HUES6 (cell line): ENCODE measurements at regions not wholly inside any gene's neighbourhood (a gene's known extent, or its start where the extent isn't known, plus 50 kb on each side); places are given as distances from the start of the nearest gene placed in this dataset.
"Not testable (repeated sequence)": the region's sequence is repeated elsewhere in the genome, so short reads cannot be mapped to it uniquely, and the experiment has no call there.

ENCODE experiments used
- H3K27ac ChIP-seq: 2 replicates; pipeline ENCODE4 v1.7.0; 2013; ENCODE audit warnings: low read depth, mild to moderate bottlenecking, low read length, inconsistent platforms
- H3K27me3 ChIP-seq: 2 replicates; pipeline ENCODE4 v1.6.1; 2013; ENCODE audit warnings: low read length; ENCODE audit not compliant: control insufficient read depth, insufficient read depth
- H3K36me3 ChIP-seq: 2 replicates; pipeline ENCODE4 v1.6.1; 2013; ENCODE audit warnings: low read length; ENCODE audit not compliant: control insufficient read depth, insufficient read depth
- H3K4me1 ChIP-seq: 2 replicates; pipeline ENCODE4 v1.6.1; 2013; ENCODE audit warnings: low read length; ENCODE audit not compliant: control insufficient read depth, insufficient read depth
- H3K4me3 ChIP-seq: 2 replicates; pipeline ENCODE4 v1.5.1; 2013; ENCODE audit warnings: low read depth, low read length
- H3K9ac ChIP-seq: one replicate; pipeline ENCODE4 v1.6.1; 2013; ENCODE audit warnings: mild to moderate bottlenecking, low read length
- H3K9me3 ChIP-seq: 2 replicates; pipeline ENCODE4 v1.6.1; 2013; ENCODE audit warnings: low read depth, low read length; ENCODE audit not compliant: control insufficient read depth, insufficient read depth

DNA sequence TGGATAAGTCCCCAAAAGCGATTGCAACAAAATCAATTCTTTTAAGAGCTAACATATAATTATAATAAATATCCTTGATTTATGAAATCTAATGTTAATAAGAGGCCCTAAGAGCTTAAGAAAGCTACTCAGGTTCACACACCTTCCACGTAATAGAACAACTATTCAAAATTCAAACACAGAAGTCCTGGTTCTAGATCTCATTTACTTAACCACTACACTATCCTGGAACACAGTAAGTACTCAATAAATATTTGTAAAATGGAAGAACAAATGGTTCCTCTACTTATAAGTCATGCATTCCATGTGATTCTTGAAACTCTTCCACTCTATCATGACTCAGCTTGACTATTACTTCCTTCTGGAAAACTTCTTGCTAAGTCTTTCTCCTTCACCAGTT is 268.2 kb downstream of the FAM181B start:
- Histone ChIP-seq H3K4me3 (no peak overlapping the region), H3K9me3 (no peaks in the 10 kb centered on the region), H3K36me3 (no peaks in the 10 kb centered on the region), H3K4me1 (no peaks in the 10 kb centered on the region), H3K27ac (no peak overlapping the region), H3K9ac (no peak overlapping the region), H3K27me3 (no peaks in the 10 kb centered on the region)

DNA sequence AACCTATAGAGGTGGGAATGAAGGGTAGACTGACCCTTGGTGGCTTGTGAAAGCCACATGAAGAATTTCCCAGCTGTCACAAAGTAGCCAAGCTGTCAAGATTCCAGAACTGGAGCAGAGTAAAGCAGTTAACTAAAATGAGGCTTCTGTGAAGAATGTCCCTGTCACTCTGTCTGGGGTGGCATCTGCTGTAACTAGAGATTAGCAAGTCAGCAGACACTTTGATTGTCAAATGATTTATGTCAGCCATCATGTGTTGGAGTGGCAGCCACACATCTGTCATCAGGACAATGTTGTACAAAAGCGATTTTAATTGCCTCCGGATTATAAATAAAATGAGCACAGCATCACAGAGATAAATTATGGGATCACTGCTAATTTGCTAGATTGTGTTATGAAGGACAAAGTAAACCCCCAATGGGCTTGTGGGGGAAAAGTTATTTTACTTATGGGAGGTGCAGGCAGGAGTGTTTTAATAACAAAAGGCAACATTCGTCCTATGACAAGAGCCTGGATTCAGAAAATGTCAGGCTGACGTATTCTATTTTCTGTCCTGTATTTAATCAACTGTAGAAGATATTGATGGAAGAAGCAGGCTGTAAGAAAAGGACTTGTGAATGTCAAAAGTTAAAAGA is 270.9 kb downstream of the FAM181B start:
- Histone ChIP-seq H3K9ac (no peak overlapping the region), H3K4me1 (no peaks in the 10 kb centered on the region), H3K9me3 (no peaks in the 10 kb centered on the region), H3K27ac (no peak overlapping the region), H3K4me3 (no peak overlapping the region), H3K27me3 (no peaks in the 10 kb centered on the region), H3K36me3 (no peaks in the 10 kb centered on the region)

DNA sequence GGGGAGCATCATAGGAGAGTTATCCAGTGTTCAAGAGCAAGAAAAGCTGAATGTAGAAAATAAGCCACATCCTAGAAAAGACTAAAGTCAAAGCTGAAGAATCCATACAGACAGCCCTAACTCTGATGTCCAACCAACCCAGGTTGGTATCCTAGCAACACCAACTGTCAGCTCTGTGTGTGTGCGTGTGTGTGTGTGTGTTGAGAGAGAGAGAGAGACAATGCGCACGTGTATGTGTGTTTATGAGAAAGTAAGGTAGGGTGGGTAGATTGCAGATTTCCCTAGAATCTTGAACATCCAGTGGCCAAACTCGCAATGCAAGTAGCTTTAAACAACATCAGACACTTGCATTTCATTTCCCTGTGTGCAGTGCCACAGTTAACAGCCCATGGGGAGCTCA is 274.9 kb downstream of the FAM181B start:
- Histone ChIP-seq H3K9ac (no peak overlapping the region), H3K27ac (no peak overlapping the region), H3K36me3 (no peaks in the 10 kb centered on the region), H3K4me1 (no peaks in the 10 kb centered on the region), H3K27me3 (no peaks in the 10 kb centered on the region), H3K9me3 (no peaks in the 10 kb centered on the region), H3K4me3 (no peak overlapping the region)

DNA sequence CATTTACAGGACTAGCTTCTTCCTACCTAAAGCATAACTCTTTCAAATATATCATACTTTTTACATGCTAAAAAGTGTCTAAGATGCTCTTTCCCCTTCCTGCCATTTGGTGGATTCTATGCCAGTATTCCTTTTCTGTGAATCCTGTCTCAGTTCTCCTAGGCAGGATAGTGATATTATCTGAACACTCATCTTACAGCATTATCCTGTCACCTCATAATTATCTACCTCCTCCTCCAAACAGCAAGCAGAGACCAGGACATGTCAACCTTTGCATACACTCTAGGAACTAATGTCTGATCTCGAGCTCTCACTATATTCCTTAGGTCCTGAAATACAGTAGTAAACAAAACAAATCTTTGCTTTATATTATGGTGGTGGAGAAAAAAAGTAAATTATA is 275.5 kb downstream of the FAM181B start:
- no peak overlapping the region for H3K27ac ChIP-seq
- no peaks in the 10 kb centered on the region for H3K36me3 ChIP-seq
- no peaks in the 10 kb centered on the region for H3K9me3 ChIP-seq
- H3K4me1 ChIP-seq, result no peaks in the 10 kb centered on the region
- H3K9ac ChIP-seq, result no peak overlapping the region
- H3K27me3 ChIP-seq, result no peaks in the 10 kb centered on the region
- no peak overlapping the region for H3K4me3 ChIP-seq

DNA sequence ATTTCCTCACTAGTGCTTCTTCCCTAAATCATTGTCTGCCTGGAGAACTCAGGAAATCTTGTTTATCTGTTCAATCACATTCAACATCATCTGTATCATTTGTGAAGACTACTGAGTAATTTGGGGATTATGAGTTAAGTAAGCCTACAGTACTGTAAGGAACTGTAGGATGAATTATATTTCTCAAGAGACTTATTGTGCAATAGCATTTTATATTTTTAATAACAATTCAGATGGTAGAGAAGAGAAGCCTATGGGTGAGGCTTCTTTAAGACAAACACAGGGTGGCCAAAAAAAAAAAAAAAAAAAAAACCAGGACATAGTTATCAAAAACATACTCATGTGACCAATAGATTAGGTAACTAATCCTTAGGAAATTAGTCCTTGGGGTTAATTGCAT is 282.7 kb downstream of the FAM181B start:
- no peaks in the 10 kb centered on the region for H3K9me3 ChIP-seq
- H3K4me3 ChIP-seq, result no peak overlapping the region
- no peak overlapping the region for H3K9ac ChIP-seq
- no peaks in the 10 kb centered on the region for H3K36me3 ChIP-seq
- H3K4me1 ChIP-seq, result no peaks in the 10 kb centered on the region
- no peak overlapping the region for H3K27ac ChIP-seq
- H3K27me3 ChIP-seq, result no peaks in the 10 kb centered on the region

DNA sequence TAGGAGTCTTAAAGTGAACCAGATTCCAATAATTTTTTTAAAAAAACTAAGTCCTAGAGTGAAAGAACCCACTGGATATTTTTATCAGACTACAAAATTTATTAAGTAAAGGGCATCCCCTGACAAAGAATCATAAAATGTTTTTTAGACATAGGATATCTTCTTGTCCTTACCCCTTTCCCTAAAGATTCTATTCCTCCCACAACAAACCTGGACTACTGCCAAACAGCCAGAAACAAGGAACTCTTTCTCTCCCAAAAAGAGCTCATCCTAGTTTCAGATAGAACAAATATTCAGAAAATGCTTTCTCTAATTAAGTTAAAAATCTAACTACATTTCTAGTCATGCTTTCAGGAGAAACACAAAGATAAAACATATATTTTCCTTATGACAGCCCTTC is 327.1 kb downstream of the FAM181B start:
- H3K4me3 ChIP-seq, result no peak overlapping the region
- H3K9me3 ChIP-seq, result no peaks in the 10 kb centered on the region
- no peak overlapping the region for H3K9ac ChIP-seq
- no peaks in the 10 kb centered on the region for H3K4me1 ChIP-seq
- no peaks in the 10 kb centered on the region for H3K36me3 ChIP-seq
- H3K27ac ChIP-seq, result no peak overlapping the region
- no peaks in the 10 kb centered on the region for H3K27me3 ChIP-seq

DNA sequence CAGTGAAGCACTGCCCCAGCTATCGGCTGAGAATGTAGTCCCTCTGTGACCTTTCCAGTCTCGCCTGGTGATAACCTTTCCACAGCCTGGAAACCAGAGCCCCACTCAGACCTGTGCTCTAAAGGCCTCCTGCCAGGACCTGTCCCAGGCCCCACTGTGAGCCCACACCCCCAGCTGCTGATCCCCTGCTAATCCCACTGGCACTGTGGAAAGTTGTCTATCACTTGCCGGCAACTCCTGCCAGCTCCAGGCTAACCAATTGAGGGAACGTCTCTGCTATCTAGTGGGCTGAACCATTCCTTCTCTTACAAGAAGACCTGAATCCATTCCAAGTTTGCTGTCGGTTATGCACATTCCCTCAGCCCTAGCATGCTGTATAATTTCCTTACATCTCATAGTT is 328.2 kb downstream of the FAM181B start:
- Histone ChIP-seq H3K4me3 (no peak overlapping the region), H3K27ac (no peak overlapping the region), H3K36me3 (no peaks in the 10 kb centered on the region), H3K4me1 (no peaks in the 10 kb centered on the region), H3K27me3 (no peaks in the 10 kb centered on the region), H3K9me3 (no peaks in the 10 kb centered on the region), H3K9ac (no peak overlapping the region)

DNA sequence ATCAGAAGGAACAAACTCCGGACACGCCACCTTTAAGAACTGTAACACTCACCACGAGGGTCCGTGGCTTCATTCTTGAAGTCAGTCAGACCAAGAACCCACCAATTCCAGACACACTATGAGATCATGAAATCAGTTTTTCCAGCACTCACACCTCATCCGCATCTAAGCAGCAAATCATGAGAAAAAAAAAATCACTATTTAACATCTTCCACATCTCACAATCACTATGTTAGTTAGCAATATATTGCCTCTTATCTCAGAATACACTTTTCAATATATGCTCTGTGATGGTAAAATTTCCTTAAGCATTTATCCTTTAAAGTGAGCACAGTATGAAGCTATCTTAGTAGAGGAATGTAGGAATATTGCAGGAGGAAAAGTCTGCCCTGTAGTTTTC is 328.7 kb downstream of the FAM181B start:
- H3K36me3 ChIP-seq, result no peaks in the 10 kb centered on the region
- H3K27me3 ChIP-seq, result no peaks in the 10 kb centered on the region
- H3K4me1 ChIP-seq, result no peaks in the 10 kb centered on the region
- H3K27ac ChIP-seq, result no peak overlapping the region
- H3K9me3 ChIP-seq, result no peaks in the 10 kb centered on the region
- no peak overlapping the region for H3K9ac ChIP-seq
- H3K4me3 ChIP-seq, result no peak overlapping the region

DNA sequence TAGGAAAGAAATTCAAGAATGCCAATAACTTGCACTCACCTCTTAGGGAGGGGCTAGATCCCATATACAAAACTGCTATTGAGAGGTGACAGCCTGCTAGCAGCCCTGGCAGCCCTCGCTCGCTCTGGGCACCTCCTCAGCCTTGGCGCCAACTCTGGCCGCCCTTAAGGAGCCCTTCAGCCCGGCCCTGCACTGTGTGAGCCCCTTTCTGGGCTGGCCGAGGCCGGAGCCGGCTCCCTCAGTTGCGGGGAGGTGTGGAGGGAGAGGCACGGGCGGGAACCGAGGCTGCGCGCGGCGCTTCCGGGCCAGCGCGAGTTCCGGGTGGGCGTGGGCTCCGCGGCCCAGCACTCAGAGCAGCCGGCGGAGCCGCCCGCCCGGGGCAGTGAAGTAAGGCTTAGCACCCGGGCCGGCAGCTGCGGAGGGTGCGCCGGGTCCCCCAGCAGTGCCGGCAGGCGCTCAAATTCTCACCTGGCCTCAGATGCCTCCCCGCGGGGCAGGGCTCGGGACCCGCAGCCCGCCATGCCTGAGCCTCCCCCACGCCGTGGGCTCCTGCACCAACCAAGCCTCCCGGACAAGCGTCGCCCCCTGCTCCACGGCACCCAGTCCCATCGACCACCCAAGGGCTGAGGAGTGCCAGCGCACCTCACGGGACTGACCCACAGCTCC is 329.9 kb downstream of the FAM181B start:
- Histone ChIP-seq H3K27me3 (no peaks in the 10 kb centered on the region), H3K27ac (no peak overlapping the region), H3K4me3 (no peak overlapping the region), H3K9ac (no peak overlapping the region), H3K9me3 (no peaks in the 10 kb centered on the region), H3K36me3 (no peaks in the 10 kb centered on the region), H3K4me1 (no peaks in the 10 kb centered on the region)

DNA sequence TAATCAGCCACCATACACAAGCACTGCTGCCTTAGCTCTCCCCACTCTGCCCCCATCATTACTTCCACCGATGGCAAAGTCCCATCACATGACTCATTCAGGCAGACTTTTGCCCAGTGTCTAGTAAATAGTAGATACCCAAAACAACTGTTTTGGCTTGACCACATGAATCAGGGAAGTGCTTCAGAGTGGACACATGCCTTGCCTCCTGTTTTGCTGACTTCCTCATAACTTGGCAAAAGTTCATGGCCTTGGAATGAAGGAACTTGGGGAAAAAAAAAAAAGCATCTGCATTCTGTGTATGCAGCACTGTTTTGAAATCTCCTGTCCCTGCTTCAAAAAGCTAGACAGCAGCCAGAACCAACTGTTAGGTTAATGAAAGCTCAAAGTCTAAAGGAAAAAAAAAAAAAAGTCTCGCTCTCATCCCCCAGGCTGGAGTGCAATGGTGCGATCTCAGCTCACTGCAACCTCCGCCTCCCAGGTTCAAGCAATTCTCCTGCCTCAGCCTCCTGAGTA is 335.3 kb downstream of the FAM181B start:
- Histone ChIP-seq H3K27me3 (no peaks in the 10 kb centered on the region), H3K9ac (no peak overlapping the region), H3K4me1 (no peaks in the 10 kb centered on the region), H3K4me3 (no peak overlapping the region), H3K27ac (no peak overlapping the region), H3K9me3 (no peaks in the 10 kb centered on the region), H3K36me3 (no peaks in the 10 kb centered on the region)

DNA sequence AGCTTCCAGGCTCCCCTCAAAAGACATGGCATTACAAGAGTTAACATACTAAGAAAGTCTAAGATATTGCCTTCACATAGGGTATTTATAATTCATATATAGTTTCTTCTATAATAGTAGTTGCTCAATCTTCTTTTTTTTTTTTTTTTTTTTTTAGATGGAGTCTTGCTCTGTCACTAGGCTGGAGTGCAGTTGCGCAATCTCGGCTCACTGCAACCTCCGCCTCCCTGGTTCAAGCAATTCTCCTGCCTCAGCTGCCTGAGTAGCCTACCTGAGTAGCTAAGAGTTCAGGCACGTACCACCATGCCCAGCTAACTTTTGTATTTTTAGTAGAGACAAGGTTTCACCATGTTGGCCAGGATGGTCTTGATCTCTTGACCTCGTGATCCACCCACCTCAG is 337.0 kb downstream of the FAM181B start:
- H3K36me3 ChIP-seq, H3K4me1 ChIP-seq, H3K9ac ChIP-seq, H3K27me3 ChIP-seq, H3K4me3 ChIP-seq, H3K27ac ChIP-seq, H3K9me3 ChIP-seq: not testable (repeated sequence)
